Ishikawa (cell line): ENCODE measurements at regions not wholly inside any gene's neighbourhood (a gene's known extent, or its start where the extent isn't known, plus 50 kb on each side); places are given as distances from the start of the nearest gene placed in this dataset.

Experiments used
- CEBPB ChIP-seq: IDR thresholded peaks from 2 replicates; pipeline ENCODE4 v1.6.1; 2012
- EP300 ChIP-seq: IDR thresholded peaks from 2 replicates; pipeline ENCODE4 v1.6.1; 2012; ENCODE audit warnings: borderline replicate concordance
- MAX ChIP-seq: IDR thresholded peaks from 2 replicates; pipeline ENCODE4 v1.6.1; 2012
- RAD21 ChIP-seq: IDR thresholded peaks from 2 replicates; pipeline ENCODE4 v1.6.1; 2012; ENCODE audit warnings: low read depth
- YY1 ChIP-seq: IDR thresholded peaks from 2 replicates; pipeline ENCODE4 v1.6.1; 2012; ENCODE audit warnings: low read depth
- ZBTB7A ChIP-seq: IDR thresholded peaks from 2 replicates; pipeline ENCODE4 v1.6.1; 2012; ENCODE audit warnings: low read depth
- TF ChIP-seq, protein P1 (sequence below): IDR thresholded peaks from 2 replicates; pipeline ENCODE4 v1.6.1; 2012; ENCODE audit warnings: low read depth, mild to moderate bottlenecking

GRCh38 chr3:24917908-24918307, 423.3 kb upstream of the THRB start:
- TF ChIP-seq MAX (no peak), YY1 (no peak), EP300 (no peak), ZBTB7A (no peak), RAD21 (no peak), CEBPB (no peak)
- TF ChIP-seq, protein P1, sequence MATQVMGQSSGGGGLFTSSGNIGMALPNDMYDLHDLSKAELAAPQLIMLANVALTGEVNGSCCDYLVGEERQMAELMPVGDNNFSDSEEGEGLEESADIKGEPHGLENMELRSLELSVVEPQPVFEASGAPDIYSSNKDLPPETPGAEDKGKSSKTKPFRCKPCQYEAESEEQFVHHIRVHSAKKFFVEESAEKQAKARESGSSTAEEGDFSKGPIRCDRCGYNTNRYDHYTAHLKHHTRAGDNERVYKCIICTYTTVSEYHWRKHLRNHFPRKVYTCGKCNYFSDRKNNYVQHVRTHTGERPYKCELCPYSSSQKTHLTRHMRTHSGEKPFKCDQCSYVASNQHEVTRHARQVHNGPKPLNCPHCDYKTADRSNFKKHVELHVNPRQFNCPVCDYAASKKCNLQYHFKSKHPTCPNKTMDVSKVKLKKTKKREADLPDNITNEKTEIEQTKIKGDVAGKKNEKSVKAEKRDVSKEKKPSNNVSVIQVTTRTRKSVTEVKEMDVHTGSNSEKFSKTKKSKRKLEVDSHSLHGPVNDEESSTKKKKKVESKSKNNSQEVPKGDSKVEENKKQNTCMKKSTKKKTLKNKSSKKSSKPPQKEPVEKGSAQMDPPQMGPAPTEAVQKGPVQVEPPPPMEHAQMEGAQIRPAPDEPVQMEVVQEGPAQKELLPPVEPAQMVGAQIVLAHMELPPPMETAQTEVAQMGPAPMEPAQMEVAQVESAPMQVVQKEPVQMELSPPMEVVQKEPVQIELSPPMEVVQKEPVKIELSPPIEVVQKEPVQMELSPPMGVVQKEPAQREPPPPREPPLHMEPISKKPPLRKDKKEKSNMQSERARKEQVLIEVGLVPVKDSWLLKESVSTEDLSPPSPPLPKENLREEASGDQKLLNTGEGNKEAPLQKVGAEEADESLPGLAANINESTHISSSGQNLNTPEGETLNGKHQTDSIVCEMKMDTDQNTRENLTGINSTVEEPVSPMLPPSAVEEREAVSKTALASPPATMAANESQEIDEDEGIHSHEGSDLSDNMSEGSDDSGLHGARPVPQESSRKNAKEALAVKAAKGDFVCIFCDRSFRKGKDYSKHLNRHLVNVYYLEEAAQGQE, result no peak
